Muscle layer of colon (tissue), 2 donors: ENCODE measurements at regions not wholly inside any gene's neighbourhood (a gene's known extent, or its start where the extent isn't known, plus 50 kb on each side); places are given as distances from the start of the nearest gene placed in this dataset.
"Not testable (repeated sequence)": the region's sequence is repeated elsewhere in the genome, so short reads cannot be mapped to it uniquely, and the experiment has no call there.

Source experiments
- H3K27ac ChIP-seq: one replicate; pipeline ENCODE4 v1.7.0; 2013; ENCODE audit warnings: low read depth, mild to moderate bottlenecking, low read length, moderate library complexity
- H3K27me3 ChIP-seq, 2 donors: one replicate each; pipeline ENCODE4 v1.7.0; 2013; ENCODE audit warnings: low read length in 2 of 2, mild to moderate bottlenecking in 2 of 2; ENCODE audit not compliant: insufficient read depth in 2 of 2, control insufficient read depth in 1 of 2
- H3K36me3 ChIP-seq: one replicate; pipeline ENCODE4 v1.7.0; 2013; ENCODE audit warnings: mild to moderate bottlenecking, low read length; ENCODE audit not compliant: insufficient read depth
- H3K4me1 ChIP-seq: one replicate; pipeline ENCODE4 v1.7.0; 2013; ENCODE audit warnings: mild to moderate bottlenecking, low read length; ENCODE audit not compliant: insufficient read depth
- H3K4me3 ChIP-seq, 2 donors: one replicate each; pipeline ENCODE4 v1.7.0; 2013; ENCODE audit warnings: low read length in 2 of 2, low read depth in 1 of 2, mild to moderate bottlenecking in 1 of 2, moderate library complexity in 1 of 2
- H3K9ac ChIP-seq: one replicate; pipeline ENCODE4 v1.7.0; 2013; ENCODE audit warnings: low read length
- H3K9me3 ChIP-seq: one replicate; pipeline ENCODE4 v1.7.0; 2013; ENCODE audit warnings: mild to moderate bottlenecking, low read length
- donor health status: abdominal sarcoma.
- donor health status: Adenocarcinoma of cecum.

DNA sequence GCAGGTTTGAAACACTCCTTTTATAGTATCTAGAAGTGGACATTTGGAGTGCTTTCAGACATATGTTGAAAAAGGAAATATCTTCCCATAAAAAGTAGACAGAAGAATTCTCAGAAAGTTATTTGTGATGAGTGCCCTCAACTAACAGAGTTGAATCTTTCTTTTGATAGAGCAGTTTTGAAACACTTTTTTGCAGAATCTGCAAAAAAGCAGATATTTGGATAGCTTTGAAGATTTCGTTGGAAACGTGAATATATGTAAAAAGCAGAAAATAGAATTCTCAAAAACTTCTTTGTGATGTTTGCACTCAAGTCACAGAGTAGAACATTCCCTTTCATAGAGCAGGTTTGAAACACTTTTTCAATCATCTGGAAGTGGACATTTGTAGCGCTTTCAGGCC is 676.4 kb upstream of the ZNF337 start:
- not testable (repeated sequence) for H3K9me3 ChIP-seq, H3K4me3 ChIP-seq, H3K27me3 ChIP-seq, H3K36me3 ChIP-seq, H3K27ac ChIP-seq, H3K4me1 ChIP-seq, H3K9ac ChIP-seq

DNA sequence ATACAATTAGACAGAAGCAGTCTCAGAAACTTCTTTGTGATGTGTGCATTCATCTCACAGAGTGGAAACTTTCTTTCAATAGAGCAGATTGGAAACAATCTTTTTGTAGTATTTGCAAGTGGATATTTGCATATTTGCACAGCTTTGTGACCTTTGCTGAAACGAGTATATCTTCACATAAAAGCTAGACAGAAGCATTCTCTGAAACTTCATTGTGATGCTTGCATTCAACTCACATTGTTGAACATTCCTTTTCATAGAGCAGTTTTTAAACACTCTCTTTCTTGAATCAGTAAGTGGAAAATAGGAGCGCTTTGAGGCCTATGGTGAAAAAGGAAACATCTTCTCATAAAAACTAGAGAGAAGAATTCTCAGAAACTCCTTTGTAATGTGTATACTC is 657.9 kb upstream of the ZNF337 start:
- Histone ChIP-seq H3K27me3 (no peaks in the 10 kb centered on the region), H3K27ac (no peak overlapping the region), H3K36me3 (no peaks in the 10 kb centered on the region), H3K4me1 (no peaks in the 10 kb centered on the region), H3K4me3 (no peak overlapping the region), H3K9ac (no peak overlapping the region), H3K9me3 (no peaks in the 10 kb centered on the region)

DNA sequence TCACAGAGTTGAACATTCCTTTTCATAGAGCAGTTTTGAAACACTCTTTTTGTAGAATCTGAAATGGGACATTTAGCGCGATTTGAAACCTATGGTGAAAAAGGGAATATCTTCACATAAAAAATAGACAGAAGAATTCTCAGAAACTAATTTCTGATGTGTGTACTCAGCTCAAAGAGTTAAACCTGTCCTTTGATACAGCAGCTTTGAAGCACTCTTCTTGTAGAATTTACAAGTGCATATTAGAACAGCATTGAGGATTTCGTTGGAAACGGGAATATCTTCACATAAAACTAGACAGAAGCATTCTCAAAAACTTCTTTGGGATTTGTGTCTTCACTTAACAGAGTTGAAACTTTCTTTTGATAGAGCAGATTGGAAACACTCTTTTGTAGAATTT is 650.7 kb upstream of the ZNF337 start:
- H3K9ac ChIP-seq = no peak overlapping the region
- no peaks in the 10 kb centered on the region for H3K27me3 ChIP-seq
- H3K27ac ChIP-seq = no peak overlapping the region
- H3K4me1 ChIP-seq = no peaks in the 10 kb centered on the region
- no peaks in the 10 kb centered on the region for H3K9me3 ChIP-seq
- no peak overlapping the region for H3K4me3 ChIP-seq
- no peaks in the 10 kb centered on the region for H3K36me3 ChIP-seq

DNA sequence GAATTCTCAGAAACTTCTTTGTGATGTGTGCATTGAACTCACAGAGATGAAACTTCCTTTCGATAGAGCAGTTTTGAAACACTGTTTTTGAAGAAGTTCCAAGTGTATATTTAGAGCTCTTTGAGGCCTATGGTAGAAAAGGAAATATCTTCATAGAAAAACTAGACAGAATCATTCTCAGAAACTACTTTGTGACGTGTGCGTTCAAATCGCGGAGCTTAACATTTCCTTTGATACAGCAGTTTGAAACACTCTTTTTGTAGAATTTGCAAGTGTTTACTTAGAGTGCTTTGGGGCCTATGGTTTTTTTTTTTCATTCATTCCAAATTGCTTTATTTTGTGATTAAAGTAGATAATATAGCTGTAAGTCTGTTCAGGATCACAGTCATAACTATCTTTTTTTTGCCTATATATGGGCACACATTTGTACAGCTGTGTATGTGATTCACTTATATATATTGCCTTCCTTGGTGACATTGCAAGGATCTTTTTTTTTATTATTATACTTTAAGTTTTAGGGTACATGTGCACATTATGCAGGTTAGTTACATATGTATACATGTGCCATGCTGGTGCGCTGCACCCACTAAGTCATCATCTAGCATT is 643.9 kb upstream of the ZNF337 start:
- not testable (repeated sequence) for H3K36me3 ChIP-seq, H3K4me1 ChIP-seq, H3K9me3 ChIP-seq, H3K27ac ChIP-seq, H3K9ac ChIP-seq, H3K27me3 ChIP-seq, H3K4me3 ChIP-seq

DNA sequence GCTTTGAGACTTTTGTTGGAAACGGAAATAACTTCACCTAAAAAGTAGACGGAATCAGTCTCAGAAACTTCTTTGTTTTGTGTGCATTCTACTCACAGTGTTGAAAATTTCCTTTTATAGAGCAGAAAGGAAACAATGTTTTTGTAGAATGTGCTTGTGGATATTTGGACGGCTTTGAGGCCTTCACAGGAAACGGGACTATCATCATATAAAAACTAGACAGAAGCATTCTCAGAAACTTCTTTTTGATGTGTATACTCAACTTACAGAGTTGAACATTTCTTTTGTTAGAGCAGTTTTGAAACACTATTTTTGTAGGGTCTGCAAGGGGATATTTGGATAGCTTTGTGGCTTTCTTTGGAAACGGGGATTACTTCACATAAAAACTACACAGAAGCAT is 627.5 kb upstream of the ZNF337 start:
- no peaks in the 10 kb centered on the region for H3K4me1 ChIP-seq
- H3K27ac ChIP-seq = no peak overlapping the region
- no peak overlapping the region for H3K4me3 ChIP-seq
- no peaks in the 10 kb centered on the region for H3K9me3 ChIP-seq
- H3K9ac ChIP-seq = no peak overlapping the region
- H3K36me3 ChIP-seq = no peaks in the 10 kb centered on the region
- no peaks in the 10 kb centered on the region for H3K27me3 ChIP-seq

DNA sequence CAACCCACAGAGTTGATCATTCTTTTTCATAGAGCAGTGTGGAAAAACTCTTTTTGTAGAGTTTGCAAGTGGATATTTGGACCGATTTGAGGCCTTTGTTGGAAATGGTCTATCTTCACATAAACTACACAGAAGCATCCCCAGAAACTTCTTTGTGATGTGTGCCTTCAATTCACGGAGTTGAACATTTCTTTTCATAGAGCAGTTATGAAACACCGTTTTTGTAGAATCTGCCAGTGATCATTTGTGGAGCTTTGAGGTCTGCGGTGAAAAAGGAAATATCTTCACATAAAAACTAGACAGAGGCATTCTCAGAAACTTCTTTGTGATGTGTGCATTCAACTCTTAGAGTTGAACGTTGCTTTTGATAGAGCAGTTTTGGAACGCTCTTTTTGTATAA is 618.4 kb upstream of the ZNF337 start:
- Histone ChIP-seq H3K9me3 (no peaks in the 10 kb centered on the region), H3K27me3 (no peaks in the 10 kb centered on the region), H3K9ac (no peak overlapping the region), H3K27ac (no peak overlapping the region), H3K4me1 (no peaks in the 10 kb centered on the region), H3K36me3 (no peaks in the 10 kb centered on the region), H3K4me3 (no peak overlapping the region)

DNA sequence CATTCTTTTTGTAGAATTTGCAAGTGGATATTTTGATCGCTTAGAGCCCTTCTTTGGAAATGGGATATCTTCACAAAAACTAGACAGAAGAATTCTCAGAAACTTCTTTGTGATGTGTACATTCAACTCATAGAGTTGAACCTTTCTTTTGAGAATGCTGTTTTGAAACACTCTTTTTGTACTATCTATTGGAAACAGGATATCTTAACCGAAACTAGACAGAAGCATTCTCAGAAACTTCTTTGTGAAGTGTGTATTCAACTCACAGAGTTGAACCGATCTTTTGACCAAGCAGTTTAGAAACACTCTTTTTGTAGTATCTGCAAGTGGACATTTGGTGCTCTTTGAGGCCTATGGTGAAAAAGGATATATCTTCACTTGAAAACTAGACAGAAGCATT is 613.1 kb upstream of the ZNF337 start:
- not testable (repeated sequence) for H3K4me1 ChIP-seq, H3K9me3 ChIP-seq, H3K9ac ChIP-seq, H3K36me3 ChIP-seq, H3K27me3 ChIP-seq, H3K27ac ChIP-seq, H3K4me3 ChIP-seq

DNA sequence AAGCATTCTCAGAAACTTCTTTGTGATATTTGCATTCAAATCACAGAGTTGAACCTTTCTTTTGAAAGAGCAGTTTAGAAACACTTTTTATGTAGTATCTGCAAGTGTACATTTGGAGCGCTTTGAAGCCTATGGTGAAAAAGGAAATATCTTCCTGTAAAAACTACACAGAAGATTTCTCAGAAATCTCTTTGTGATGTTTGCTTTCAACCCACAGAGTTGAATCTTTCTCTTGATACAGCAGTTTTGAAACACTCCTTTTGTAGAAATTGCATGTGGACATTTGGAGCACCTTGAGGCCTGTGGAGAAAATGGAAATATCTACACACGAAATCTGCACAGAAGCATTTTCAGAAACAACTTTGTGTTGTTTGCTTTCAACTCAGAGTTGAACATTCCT is 612.3 kb upstream of the ZNF337 start:
- Histone ChIP-seq H3K4me3 (no peak overlapping the region), H3K9me3 (no peaks in the 10 kb centered on the region), H3K9ac (no peak overlapping the region), H3K36me3 (no peaks in the 10 kb centered on the region), H3K4me1 (no peaks in the 10 kb centered on the region), H3K27ac (no peak overlapping the region), H3K27me3 (no peaks in the 10 kb centered on the region)

DNA sequence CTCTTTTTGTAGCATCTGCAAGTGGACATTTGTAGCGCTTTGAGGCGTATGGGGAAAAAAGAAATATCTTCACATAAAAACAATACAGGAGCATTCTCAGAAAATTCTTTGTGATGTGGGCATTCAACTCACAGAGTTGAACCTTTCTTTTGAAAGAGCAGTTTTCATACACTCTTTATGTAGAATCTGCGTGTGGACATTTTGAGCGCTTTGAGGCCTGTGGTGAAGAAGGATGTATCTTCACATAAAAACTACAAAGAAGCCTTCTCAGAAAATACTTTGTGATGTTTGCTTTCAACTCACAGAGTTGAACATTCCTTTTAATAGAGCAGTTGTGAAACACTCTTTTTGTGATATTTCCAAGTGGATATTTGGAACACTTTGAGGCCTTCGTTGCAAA is 598.4 kb upstream of the ZNF337 start:
- no peak overlapping the region for H3K9ac ChIP-seq
- H3K4me1 ChIP-seq = no peaks in the 10 kb centered on the region
- H3K27ac ChIP-seq = no peak overlapping the region
- no peaks in the 10 kb centered on the region for H3K27me3 ChIP-seq
- H3K36me3 ChIP-seq = no peaks in the 10 kb centered on the region
- no peak overlapping the region for H3K4me3 ChIP-seq
- no peaks in the 10 kb centered on the region for H3K9me3 ChIP-seq

DNA sequence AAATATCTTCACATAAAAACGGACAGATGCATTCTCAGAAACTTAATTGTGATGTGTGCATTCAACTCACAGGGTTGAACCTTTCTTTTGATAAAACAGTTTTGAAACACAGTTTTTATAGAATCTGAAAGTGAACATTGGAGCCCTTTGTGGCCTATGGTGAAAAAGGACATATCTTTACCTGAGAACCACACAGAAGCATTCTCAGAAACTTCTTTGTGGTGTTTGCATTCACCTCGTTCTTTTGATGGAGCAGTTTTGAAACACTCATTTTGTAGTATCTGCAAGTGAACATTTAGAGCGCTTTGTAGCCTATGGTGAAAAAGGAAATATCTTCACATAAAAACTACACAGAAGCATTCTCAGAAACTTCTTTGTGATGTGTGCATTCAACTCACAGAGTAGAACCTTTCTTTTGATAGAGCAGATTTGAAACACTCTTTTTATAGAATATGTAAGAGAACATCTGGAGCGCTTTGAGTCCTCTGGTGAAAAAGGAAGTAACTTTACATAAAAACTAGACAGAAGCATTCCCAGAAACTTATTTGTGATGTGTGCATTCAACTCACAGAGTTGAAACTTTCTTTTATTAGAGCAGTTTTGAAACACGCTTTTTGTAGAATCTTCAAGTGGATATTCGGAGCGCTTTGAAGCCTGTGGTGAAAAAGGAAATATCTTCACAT is 591.9 kb upstream of the ZNF337 start:
- not testable (repeated sequence) for H3K27me3 ChIP-seq, H3K27ac ChIP-seq, H3K4me1 ChIP-seq, H3K9me3 ChIP-seq, H3K36me3 ChIP-seq, H3K4me3 ChIP-seq, H3K9ac ChIP-seq

DNA sequence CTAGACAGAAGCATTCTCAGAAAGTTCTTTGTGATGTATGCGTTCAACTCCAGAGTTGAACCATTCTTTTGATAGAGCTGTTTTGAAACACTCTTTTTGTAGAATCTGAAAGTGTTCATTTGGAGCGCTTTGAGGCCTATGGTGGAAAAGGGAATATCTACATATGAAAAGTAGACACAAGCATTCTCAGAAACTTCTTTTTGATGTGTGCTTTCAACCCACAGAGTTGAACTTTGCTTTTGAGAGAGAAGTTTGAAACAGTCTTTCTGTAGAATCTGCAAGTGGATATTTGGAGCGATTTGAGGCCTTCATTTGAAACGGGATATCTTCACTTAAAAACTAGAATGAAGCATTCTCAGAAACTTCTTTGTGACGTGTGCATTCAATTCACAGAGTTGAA is 582.6 kb upstream of the ZNF337 start:
- Histone ChIP-seq H3K9me3 (no peaks in the 10 kb centered on the region), H3K27ac (no peak overlapping the region), H3K9ac (no peak overlapping the region), H3K36me3 (no peaks in the 10 kb centered on the region), H3K4me1 (no peaks in the 10 kb centered on the region), H3K4me3 (no peak overlapping the region), H3K27me3 (no peaks in the 10 kb centered on the region)

DNA sequence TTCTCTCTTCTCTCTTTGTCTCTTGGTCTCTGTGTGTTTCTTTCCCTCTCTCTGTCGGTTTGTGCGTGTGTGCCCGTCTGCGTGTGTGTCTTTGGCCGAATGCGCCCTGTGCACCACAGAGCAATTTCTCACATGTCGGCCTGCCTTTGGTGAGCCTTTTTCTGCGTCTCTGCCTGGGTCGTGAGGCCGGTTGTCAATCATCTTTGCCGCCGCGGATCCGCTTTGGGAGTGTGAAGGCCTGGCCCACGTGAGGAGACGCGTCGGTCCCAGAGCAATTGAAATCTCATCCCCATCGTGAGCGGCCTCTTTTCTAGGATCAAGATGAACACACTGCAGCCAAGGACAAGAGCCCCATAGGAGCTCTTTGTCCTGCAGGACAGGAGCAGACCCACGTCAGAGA is 580.7 kb upstream of the ZNF337 start:
- no peaks in the 10 kb centered on the region for H3K36me3 ChIP-seq
- H3K9ac ChIP-seq = no peak overlapping the region
- no peaks in the 10 kb centered on the region for H3K27me3 ChIP-seq
- no peaks in the 10 kb centered on the region for H3K4me1 ChIP-seq
- no peak overlapping the region for H3K4me3 ChIP-seq
- H3K27ac ChIP-seq = no peak overlapping the region
- H3K9me3 ChIP-seq = no peaks in the 10 kb centered on the region
